ENCODE measurements at regions not wholly inside any gene's neighbourhood (a gene's known extent, or its start where the extent isn't known, plus 50 kb on each side); places are given as distances from the start of the nearest gene placed in this dataset.

DNA sequence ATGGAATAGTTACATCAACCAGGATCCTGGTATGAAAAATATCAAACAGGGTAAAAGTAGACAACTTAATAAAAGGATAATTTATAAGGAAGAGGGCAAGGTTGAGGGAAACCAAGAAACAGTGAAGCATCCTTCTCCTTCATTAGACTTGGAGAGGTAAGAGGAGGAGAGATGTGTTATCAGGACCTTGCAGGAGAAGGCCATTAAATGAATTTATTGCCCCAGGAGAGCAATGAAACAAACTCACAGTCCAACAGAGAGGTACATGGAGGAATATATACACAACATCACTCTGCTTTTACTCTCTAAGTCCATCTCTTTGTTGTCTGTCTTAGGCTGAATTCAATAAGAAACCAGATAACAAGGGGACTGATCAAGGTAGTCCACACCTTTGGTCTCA is 966.2 kb downstream of the SORCS1 start:
- H3K4me2 ChIP-seq, result no peak overlapping the region
- DNase-seq (ENCODE audit: low spot score), result no peak
- H2AFZ ChIP-seq, result no peak overlapping the region
- H3K27ac ChIP-seq, result no peak overlapping the region
- TF ChIP-seq EZH2phosphoT487 (IDR thresholded peaks at IDR 0.05; ENCODE audit: low read depth, severe bottlenecking, unreplicated experiment), result no peak
- TF ChIP-seq EZH2 (IDR thresholded peaks at IDR 0.05; ENCODE audit: borderline replicate concordance), result no peak
- TF ChIP-seq, protein P1, sequence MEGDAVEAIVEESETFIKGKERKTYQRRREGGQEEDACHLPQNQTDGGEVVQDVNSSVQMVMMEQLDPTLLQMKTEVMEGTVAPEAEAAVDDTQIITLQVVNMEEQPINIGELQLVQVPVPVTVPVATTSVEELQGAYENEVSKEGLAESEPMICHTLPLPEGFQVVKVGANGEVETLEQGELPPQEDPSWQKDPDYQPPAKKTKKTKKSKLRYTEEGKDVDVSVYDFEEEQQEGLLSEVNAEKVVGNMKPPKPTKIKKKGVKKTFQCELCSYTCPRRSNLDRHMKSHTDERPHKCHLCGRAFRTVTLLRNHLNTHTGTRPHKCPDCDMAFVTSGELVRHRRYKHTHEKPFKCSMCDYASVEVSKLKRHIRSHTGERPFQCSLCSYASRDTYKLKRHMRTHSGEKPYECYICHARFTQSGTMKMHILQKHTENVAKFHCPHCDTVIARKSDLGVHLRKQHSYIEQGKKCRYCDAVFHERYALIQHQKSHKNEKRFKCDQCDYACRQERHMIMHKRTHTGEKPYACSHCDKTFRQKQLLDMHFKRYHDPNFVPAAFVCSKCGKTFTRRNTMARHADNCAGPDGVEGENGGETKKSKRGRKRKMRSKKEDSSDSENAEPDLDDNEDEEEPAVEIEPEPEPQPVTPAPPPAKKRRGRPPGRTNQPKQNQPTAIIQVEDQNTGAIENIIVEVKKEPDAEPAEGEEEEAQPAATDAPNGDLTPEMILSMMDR (IDR thresholded peaks at IDR 0.05; ENCODE audit: poor library complexity), result no peak
- H3K9me2 ChIP-seq (replicated peaks; ENCODE audit: insufficient read depth), result no peaks in the 10 kb centered on the region
- H3K36me3 ChIP-seq (replicated peaks; ENCODE audit: insufficient read depth, low read depth), result no peaks in the 10 kb centered on the region
- H3K9me3 ChIP-seq (ENCODE audit: low read depth), result no peaks in the 10 kb centered on the region
- H3K4me1 ChIP-seq (ENCODE audit: insufficient read depth), result no peaks in the 10 kb centered on the region
- no peaks in the 10 kb centered on the region for H4K20me1 ChIP-seq (ENCODE audit: insufficient read depth, poor library complexity, severe bottlenecking)
- no peak overlapping the region for H3K4me3 ChIP-seq
- no peaks in the 10 kb centered on the region for H3K79me2 ChIP-seq
- no peaks in the 10 kb centered on the region for H3K27me3 ChIP-seq

DNA sequence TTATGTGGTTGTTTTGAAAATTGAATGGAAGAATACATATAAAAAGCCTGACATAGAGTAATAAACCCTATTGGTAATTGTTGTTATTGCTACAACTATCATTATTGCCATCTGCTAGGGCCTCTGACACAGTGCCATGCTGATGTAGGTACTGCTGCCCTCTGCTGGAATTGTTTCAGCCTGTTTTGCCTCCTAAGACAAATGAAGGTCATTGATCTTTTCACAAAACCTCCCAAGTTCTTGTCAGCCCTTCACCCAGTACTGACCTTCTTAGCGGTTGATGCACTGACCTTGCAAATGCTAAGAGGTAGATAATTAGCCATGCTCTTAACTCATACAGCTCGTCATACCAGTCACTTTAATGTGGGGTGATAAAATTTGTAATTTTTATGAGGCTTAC is 975.2 kb downstream of the SORCS1 start:
- 37% methylated on average over 2 of the region's 2 CpGs for WGBS (ENCODE audit: low lambda C conversion rate, missing lambda C conversion rate)
- H3K79me2 ChIP-seq, result no peaks in the 10 kb centered on the region
- DNase-seq (ENCODE audit: low spot score), result peak; percentile 64
- no peak overlapping the region for H3K4me2 ChIP-seq
- H3K4me3 ChIP-seq, result no peak overlapping the region
- H3K4me1 ChIP-seq (ENCODE audit: insufficient read depth), result no peaks in the 10 kb centered on the region
- H3K36me3 ChIP-seq (replicated peaks; ENCODE audit: insufficient read depth, low read depth), result no peaks in the 10 kb centered on the region
- H3K27ac ChIP-seq, result no peak overlapping the region
- no peaks in the 10 kb centered on the region for H4K20me1 ChIP-seq (ENCODE audit: insufficient read depth, poor library complexity, severe bottlenecking)
- no peaks in the 10 kb centered on the region for H3K27me3 ChIP-seq
- TF ChIP-seq, protein P1 (IDR thresholded peaks at IDR 0.05; ENCODE audit: poor library complexity), result peak; percentile 53
- TF ChIP-seq EZH2phosphoT487 (IDR thresholded peaks at IDR 0.05; ENCODE audit: low read depth, severe bottlenecking, unreplicated experiment), result no peak
- H2AFZ ChIP-seq, result no peak overlapping the region
- no peaks in the 10 kb centered on the region for H3K9me3 ChIP-seq (ENCODE audit: low read depth)
- no peaks in the 10 kb centered on the region for H3K9me2 ChIP-seq (replicated peaks; ENCODE audit: insufficient read depth)

DNA sequence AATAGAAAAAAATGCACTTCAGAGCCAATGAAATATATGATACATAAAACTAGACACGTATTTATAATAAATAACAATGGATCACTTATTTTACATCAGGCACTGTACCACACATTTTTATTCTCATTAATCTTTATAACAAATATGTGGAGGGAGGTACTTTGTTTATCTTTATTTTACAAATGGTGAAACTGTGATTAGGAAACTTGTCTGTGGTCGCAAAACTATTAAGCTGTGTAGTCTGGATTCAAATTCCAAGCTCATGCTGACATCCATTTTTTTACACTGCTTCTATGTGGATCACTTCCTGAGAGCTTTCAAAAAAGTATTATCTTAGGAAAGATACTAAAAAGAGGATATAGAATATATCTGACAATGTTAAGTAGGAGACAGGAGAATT is 978.6 kb downstream of the SORCS1 start:
- no peak for DNase-seq (ENCODE audit: low spot score)
- H3K27ac ChIP-seq, result no peak overlapping the region
- no peak overlapping the region for H3K4me3 ChIP-seq
- no peaks in the 10 kb centered on the region for H3K4me1 ChIP-seq (ENCODE audit: insufficient read depth)
- H3K4me2 ChIP-seq, result no peak overlapping the region
- H4K20me1 ChIP-seq (ENCODE audit: insufficient read depth, poor library complexity, severe bottlenecking), result no peaks in the 10 kb centered on the region
- TF ChIP-seq EZH2 (IDR thresholded peaks at IDR 0.05; ENCODE audit: borderline replicate concordance), result no peak
- TF ChIP-seq, protein P1 (IDR thresholded peaks at IDR 0.05; ENCODE audit: poor library complexity), result no peak
- no peak for TF ChIP-seq EZH2phosphoT487 (IDR thresholded peaks at IDR 0.05; ENCODE audit: low read depth, severe bottlenecking, unreplicated experiment)
- no peaks in the 10 kb centered on the region for H3K36me3 ChIP-seq (replicated peaks; ENCODE audit: insufficient read depth, low read depth)
- H3K9me2 ChIP-seq (replicated peaks; ENCODE audit: insufficient read depth), result no peaks in the 10 kb centered on the region
- H3K27me3 ChIP-seq, result no peaks in the 10 kb centered on the region
- no peak overlapping the region for H2AFZ ChIP-seq
- 83% methylated on average over 2 of the region's 2 CpGs for WGBS (ENCODE audit: low lambda C conversion rate, missing lambda C conversion rate)
- H3K79me2 ChIP-seq, result no peaks in the 10 kb centered on the region
- H3K9me3 ChIP-seq (ENCODE audit: low read depth), result no peaks in the 10 kb centered on the region

DNA sequence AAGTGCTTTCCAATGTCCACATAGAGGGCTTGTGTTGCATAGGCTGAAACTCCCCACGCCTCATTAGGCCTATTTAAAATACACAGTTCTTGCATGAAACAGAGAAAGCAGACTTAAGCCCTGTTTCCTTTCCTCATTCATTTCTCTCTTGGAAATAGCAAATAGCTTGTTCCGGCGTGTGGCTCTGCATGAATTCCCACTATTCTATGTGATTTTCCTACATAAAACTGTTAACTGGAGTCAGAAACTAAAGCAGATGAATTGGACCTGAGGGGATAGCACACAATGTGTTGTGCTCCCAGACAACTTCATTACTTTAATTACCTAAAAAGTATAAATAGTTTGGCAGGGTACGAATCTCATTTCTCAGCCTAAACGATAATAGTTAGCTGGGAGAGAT is 981.5 kb downstream of the SORCS1 start:
- WGBS (ENCODE audit: low lambda C conversion rate, missing lambda C conversion rate), result 94% methylated on average over 5 of the region's 5 CpGs
- Histone ChIP-seq H4K20me1 (ENCODE audit: insufficient read depth, poor library complexity, severe bottlenecking) (no peaks in the 10 kb centered on the region), H2AFZ (no peak overlapping the region), H3K36me3 (replicated peaks; ENCODE audit: insufficient read depth, low read depth) (no peaks in the 10 kb centered on the region), H3K27ac (no peak overlapping the region), H3K4me3 (no peak overlapping the region), H3K27me3 (no peaks in the 10 kb centered on the region), H3K4me2 (no peak overlapping the region), H3K79me2 (no peaks in the 10 kb centered on the region), H3K9me3 (ENCODE audit: low read depth) (no peaks in the 10 kb centered on the region), H3K9me2 (replicated peaks; ENCODE audit: insufficient read depth) (no peaks in the 10 kb centered on the region), H3K4me1 (ENCODE audit: insufficient read depth) (no peaks in the 10 kb centered on the region)
- DNase-seq (ENCODE audit: low spot score), result no peak
- TF ChIP-seq, protein P1 (IDR thresholded peaks at IDR 0.05; ENCODE audit: poor library complexity), result no peak
- TF ChIP-seq EZH2 (IDR thresholded peaks at IDR 0.05; ENCODE audit: borderline replicate concordance) (no peak), EZH2phosphoT487 (IDR thresholded peaks at IDR 0.05; ENCODE audit: low read depth, severe bottlenecking, unreplicated experiment) (no peak)
